Sigmoid colon (tissue), 4 donors: ENCODE measurements at regions not wholly inside any gene's neighbourhood (a gene's known extent, or its start where the extent isn't known, plus 50 kb on each side); places are given as distances from the start of the nearest gene placed in this dataset.

Source experiments
- POLR2A ChIP-seq, 2 donors: fragments of 450-650 bp; IDR thresholded peaks; one replicate each; pipeline ENCODE4 v1.6.1; 2016; ENCODE audit warnings: antibody characterized with exemption in 2 of 2, mild to moderate bottlenecking in 2 of 2, moderate library complexity in 2 of 2
- POLR2AphosphoS5 ChIP-seq, 4 donors: sonication (generic); formaldehyde crosslinking; IDR thresholded peaks; one replicate each; pipeline ENCODE4 v1.6.1; 2017; ENCODE audit warnings: antibody characterized with exemption in 4 of 4
- TF ChIP-seq, protein P1 (sequence below), 4 experiments: fragments of 450-650 bp in 3 of 4; fragments of 200-600 bp in 1 of 4; IDR thresholded peaks; one replicate each; pipeline ENCODE4 v1.5.1; 2016 to 2019; ENCODE audit warnings: antibody characterized with exemption in 4 of 4, mild to moderate bottlenecking in 3 of 4, moderate library complexity in 2 of 4

GRCh38 chr3:124383846-124384466, 346.3 kb upstream of the UMPS start:
- TF ChIP-seq, protein P1, sequence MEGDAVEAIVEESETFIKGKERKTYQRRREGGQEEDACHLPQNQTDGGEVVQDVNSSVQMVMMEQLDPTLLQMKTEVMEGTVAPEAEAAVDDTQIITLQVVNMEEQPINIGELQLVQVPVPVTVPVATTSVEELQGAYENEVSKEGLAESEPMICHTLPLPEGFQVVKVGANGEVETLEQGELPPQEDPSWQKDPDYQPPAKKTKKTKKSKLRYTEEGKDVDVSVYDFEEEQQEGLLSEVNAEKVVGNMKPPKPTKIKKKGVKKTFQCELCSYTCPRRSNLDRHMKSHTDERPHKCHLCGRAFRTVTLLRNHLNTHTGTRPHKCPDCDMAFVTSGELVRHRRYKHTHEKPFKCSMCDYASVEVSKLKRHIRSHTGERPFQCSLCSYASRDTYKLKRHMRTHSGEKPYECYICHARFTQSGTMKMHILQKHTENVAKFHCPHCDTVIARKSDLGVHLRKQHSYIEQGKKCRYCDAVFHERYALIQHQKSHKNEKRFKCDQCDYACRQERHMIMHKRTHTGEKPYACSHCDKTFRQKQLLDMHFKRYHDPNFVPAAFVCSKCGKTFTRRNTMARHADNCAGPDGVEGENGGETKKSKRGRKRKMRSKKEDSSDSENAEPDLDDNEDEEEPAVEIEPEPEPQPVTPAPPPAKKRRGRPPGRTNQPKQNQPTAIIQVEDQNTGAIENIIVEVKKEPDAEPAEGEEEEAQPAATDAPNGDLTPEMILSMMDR (IDR thresholded peaks at IDR 0.05): no peak
- TF ChIP-seq POLR2AphosphoS5 (IDR thresholded peaks at IDR 0.05) (no peak), POLR2A (IDR thresholded peaks at IDR 0.05) (no peak)
